GM21390 (cell line): ENCODE measurements at regions not wholly inside any gene's neighbourhood (a gene's known extent, or its start where the extent isn't known, plus 50 kb on each side); places are given as distances from the start of the nearest gene placed in this dataset.
A peak's percentile ranks its signal among the peaks of the same experiment; 100 is the strongest.

Experiments
- ATAC-seq: cut with Tn5 transposase; IDR thresholded peaks from one replicate; pipeline ENCODE4 v1.9.1; 2021; ENCODE audit not compliant: unreplicated experiment

DNA sequence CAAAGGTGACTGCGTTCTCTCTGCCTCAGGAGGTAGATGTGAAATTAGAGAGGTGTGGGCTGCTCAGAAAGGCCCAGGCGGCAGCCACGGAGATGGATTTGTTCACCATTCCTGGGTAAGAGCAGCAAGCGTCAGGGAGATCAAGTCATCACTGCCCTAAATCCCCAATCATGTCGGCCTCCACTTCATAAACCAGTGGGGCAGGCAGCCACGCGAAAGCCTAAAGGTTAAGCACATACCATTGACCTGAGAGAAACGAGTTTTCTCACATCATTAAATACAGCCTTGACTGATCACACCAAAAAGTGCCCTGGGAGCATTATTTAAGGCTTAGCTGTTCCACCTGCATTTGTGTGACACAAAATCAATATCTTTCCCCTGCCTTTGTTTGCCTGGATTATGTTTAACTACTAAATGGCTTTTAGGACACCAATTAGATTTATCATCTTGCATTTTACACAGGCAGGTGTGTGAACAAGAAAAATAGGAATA, 50.7 kb upstream of the FOXB1 start:
- no peak for ATAC-seq

DNA sequence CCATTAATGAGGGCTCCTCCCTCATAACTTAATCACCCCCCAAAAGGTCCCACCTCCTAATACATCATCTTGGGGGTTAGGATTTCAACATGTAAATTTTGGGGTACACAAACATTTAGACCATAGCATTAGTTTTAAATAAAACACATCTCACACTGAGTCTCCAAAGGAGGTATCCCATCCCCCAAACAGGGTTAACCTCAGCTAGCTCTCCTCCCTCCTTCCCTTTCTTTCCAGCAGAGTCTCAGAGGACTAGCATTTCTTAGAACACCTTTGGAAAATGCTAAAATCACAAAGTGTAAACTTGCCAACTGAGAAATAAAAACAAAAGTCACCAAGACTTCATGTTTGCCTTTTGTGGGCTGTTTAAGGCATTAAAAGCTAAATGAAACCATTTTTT, 51.2 kb upstream of the FOXB1 start:
- no peak for ATAC-seq

DNA sequence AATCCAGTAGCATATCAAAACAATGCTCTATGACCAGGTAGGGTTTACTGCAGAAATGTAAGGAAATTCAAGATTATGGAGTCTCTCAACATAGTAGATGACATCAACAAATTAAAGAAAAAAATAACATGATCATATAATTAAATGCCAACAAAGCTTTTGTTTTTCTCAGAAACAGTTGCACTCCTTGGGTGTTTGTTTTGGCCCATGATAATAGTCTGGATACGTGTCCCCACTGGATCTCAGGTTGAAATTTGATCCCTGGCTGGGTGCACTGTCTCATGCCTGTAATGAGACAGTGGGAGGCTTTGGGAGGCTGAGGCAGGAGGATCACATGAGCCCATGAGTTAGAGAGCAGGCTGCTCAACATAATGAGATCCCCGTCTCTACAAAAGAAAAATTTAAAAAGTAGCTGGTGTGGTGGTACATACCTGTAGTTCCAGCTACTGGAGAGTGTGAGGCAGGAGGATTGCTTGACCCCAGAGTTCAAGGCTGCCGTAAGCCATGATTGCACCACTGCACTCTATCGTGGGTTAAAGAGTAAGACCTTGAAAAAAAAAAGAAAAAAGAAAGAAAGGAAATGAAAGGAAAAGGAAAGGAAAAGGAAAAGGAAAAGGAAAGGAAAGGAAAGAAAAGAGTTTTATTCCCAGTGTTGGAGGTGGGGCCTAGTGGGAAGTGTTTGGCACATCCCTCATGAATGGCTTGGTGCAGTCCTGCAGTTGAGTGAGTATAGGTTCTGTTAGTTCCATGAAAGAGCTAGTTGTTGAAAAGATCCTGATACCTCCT, 53.3 kb upstream of the FOXB1 start:
- ATAC-seq = no peak

DNA sequence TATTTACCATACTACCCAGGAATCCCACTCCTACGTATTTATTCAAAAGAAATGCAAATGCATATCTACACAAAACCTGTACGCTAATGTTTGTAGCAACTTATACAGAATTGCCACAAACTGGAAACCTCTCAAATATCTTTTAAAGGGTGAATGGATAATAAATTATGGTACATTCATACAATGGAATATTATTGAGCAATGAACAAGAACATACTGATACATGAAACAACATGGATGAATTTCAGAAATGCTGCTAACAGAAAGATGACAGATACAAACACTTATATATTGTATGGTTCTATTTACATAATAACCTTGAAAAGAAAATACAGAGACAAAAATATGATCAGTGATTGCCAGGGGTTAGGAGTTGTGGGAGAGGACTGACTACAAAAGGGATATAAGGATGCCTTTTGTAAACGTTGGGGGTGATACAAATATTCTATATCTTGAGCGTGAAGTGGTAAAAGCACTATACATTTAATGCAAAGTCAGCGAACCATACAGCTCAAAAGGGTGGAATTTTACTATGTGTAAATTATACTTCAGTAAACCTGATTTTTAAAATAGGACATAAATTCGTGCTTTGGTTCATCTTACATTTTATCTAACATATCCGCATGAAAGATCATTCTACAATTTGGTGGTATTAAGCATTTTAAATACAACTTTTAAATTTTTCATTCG, 55.0 kb upstream of the FOXB1 start:
- no peak for ATAC-seq

DNA sequence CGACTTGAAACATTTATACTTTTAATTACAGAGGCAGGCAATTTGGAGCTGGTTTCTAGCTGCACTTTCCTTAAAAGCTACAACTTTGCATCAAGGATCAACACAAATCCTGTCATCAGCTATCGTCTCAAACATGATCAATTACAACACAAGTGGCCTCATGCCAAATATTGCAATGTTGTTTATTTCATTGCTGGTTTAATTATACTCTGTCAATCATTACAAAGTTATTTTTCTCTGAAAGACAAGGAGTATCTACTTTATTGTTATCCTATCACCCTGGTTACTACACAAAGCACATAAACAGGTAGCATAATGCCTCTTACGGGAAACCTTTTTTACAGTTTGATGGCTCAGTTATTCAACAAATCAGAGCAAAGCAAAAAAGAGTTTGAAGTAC, 58.0 kb upstream of the FOXB1 start:
- ATAC-seq = no peak

DNA sequence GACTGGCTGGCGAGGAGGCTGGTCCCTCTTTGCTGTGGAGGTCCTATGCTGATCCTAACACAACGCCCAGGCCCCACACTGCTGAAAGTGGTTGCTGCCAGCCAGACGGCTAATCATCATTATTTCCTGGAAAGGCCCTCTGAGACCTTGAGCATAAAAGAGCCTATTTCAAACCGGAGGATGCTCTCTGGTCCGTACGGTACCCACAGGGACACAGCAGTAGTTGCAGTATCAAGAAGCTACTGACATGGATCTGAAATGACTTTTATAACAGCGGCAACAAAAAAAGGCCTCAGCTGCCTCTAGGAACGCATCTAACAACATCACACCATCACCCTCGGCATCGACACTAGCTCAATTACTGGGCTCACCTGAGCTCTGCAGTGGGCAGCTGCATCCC, 59.1 kb upstream of the FOXB1 start:
- no peak for ATAC-seq

DNA sequence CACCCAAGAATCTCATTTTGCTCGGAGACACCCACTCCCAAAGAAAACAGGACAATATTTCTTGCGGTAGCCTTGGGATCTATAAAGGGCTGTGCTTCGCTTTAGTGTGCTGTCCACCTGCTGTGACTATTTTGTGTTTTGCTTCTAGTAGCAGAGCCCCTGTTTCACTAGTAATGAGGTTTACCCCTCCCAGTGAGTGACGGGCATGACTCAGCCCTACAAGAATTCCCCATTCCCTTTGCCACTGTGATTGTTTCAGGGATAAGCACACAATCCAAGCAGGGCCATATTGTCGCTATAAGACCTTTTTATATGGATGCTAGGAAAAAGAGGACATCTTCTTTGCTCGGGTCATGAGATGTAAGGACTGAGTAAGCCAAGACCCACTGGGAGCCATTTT, 62.5 kb upstream of the FOXB1 start:
- no peak for ATAC-seq

DNA sequence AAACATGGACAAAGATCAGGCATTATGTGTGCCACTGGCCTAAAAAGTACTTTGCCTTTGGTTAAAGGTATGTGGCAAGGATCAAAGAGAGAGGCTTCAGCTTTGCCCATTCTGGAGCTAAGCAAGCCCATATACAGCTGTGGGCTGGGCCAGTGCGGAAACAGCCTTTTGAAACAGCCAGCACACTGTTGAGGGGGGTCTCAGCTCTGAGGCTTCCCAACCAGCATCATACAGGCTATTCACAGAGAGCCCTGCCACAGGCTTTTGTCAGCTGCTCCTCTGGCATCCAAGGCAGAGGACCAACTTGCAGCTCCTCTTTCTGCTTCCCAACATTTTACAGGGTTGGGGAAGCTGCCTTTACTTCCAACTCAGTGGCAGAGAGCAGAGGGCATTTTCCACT, 63.2 kb upstream of the FOXB1 start:
- ATAC-seq = no peak

DNA sequence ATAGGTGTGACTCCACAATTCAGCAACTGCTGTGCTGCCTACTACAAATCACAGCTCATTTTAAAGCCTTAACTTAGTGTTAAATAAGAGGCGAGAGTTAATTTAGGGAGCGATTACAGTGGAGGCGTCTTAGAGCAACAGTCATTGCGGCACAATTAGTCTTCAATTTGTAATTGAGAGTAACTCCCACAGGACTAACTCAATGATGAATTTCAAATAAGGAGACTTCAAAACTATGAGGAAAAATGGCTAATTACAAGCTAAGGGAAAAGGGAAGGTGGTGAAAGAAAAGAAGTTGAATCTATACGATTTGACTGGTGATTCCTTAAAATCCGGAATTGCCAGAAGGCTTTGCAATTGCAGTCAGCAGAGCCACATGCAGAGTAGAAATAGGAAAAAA, 63.7 kb upstream of the FOXB1 start:
- ATAC-seq = no peak

DNA sequence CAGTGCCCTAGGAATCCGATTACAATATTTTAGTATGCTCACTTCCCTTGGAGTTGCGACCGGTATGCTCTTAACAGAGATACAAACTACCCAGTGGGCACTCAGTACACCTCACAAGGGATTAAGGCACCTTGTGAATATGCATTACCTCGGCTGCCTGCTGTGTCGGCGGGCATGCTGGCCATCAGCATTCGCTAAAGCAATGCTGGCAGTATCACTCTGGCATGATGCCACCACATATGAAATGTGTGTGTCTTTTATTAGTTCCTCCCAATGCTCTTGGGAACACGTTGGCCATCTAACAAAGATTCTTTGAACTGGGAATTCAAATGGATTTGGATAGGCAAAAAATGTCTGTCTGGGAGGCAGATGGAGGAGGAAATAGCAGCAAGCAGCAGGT, 67.4 kb upstream of the FOXB1 start:
- ATAC-seq = no peak

DNA sequence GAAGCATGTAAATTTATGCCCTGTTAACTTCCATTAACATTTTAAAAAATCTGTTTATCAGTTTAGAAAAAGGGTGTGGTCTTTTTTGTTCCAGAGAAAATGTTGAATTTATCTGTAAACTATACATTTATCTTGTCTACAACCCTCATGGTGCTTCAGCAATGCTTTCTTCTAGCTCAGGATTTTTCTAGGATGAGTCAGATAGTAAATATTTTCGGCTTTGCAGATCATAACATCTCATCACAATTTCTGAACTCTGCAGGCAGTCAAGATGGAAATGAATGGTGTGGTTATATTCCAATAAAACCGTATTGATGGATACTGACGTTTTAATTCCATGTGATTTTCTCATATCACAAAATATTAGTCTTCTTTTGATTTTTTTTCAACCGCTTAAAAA, 70.5 kb upstream of the FOXB1 start:
- ATAC-seq = no peak

DNA sequence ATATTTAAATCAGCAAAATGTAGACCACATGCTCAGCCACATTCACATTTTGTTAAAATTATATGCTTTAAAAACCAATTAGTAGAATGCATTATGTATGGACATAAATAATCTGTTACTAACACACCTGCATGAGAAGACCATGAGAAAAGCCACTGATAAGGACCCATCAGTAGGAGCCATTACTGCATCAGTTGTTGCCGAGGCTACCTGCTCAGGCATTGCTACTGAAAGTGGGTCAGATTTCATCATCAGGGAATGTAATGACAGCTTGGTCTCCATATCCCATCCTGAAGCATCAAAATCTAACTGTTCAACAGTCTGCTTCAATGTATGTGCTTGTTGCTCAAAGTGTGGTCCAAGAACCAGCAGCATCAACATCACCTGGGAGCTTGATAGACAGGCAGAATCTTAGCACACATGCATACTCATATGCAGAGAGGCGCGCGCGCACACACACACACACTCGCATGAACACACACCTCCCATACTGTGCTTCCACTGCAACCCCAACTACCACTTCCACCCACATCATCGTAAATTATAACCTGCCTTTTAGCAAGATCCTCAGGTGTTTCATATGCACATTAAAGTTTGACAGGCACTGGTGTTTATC, 72.4 kb upstream of the FOXB1 start:
- no peak for ATAC-seq

DNA sequence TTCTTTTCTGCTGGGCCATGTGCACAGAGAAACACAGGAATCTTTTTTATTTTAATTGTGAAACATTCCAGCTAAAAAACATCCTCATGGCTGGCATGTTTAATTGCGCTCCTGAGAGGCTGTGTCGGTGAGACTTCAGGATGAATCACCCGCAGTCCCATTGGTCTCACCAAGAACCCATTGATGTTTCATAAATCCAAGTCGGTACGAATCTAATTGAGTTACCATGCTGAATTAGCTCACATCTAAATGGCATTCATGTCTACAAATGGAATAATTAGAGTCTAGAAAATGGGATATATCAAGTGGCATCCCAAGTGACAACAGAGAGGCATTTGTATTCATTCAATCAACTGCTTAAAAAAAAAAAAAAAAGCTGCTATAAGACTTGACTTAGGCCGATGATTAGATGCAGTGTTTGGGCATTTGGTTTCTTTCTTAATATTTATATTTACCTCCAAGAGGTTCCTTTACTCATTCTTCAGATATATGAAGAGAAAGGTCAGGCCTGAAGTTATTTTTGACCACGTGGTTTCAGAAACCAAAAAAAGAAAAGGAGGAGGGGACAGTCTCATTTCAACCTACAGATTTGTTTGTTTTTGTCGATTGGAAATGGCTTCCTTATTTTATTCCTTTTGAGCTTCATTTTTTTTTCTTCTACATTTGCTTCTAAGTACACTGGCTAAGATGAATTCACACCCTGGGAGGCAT, 79.1 kb upstream of the FOXB1 start:
- ATAC-seq = no peak

DNA sequence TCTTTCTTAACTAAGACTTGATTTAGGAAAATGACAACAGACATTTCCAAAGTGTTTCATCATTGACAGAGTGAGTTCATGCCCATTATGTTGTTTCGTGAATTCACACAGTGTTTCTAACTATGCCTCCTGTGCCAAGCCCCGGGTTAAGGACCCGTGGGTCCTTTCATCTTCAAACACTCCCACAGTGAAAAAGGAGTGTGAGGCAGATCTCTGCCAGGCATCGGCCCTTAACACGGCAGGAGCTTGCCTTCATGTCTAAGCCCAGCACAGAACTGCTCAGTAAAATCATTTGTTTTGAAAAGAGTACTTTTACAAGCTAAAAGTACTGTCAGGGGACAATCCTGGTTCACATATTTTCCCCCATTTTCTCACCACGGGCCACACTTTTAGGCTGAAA, 80.0 kb upstream of the FOXB1 start:
- no peak for ATAC-seq

DNA sequence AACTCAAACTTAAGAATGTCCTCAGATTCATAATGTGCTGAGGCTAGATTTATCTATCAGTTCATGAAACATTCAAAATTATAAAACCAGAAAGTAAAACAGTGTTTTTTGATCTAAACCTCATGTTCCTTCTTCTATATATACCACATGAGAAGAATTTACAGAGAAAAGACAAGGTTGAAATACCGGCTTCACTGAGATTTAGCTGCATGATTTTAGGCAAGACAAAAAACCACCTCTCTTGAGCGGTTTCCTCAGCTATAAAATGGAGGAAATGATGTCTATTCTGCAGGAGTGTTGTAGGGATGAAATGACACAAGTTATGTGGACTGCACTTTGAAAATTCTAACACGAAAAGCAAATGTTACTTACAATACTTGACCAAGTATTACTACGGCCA, 80.6 kb upstream of the FOXB1 start:
- no peak for ATAC-seq

DNA sequence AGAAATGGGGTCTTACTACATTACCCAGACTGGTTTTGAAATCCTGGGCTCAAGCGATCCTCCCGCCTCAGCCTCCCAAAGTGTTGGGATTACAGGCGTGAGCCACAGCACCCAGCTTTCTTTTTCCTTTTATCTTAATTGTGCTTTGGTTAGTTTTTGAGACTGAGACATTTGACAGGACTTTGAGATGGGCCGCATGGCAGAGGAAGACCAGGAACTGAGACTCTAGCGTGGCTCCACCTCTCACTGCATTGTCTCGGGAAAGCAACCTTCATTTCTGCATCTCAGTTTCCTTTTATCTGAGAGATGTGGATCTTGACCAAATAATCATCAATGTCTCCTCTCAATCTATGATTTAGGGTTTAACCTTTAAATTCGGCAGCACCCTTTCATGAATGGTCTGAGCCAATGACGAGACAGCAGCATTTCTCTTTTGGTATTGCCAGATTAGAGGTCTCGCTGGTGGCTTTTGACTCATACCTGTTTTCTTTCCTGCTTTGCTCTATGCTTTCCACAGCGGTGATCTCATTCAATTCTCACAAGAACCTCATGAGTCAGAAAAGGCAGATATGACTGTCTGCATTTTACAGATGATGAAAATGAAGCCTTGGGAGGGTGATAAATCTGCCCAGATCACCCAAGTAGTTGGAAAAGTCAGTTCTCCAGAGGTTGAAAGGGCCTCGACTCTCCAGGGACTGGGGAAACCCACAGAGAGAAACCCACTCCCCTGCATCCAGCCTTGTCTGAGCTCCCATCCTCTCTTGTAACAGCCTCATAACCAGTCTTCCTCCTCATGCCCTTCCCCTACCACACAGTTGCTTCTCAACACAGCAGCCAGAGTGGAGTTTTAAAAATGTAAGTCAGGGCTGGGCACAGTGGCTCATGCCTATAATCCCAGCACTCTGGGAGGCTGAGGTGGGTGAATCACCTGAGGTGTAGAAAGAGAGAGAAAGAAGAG, 84.8 kb upstream of the FOXB1 start:
- ATAC-seq = peak; percentile 85

DNA sequence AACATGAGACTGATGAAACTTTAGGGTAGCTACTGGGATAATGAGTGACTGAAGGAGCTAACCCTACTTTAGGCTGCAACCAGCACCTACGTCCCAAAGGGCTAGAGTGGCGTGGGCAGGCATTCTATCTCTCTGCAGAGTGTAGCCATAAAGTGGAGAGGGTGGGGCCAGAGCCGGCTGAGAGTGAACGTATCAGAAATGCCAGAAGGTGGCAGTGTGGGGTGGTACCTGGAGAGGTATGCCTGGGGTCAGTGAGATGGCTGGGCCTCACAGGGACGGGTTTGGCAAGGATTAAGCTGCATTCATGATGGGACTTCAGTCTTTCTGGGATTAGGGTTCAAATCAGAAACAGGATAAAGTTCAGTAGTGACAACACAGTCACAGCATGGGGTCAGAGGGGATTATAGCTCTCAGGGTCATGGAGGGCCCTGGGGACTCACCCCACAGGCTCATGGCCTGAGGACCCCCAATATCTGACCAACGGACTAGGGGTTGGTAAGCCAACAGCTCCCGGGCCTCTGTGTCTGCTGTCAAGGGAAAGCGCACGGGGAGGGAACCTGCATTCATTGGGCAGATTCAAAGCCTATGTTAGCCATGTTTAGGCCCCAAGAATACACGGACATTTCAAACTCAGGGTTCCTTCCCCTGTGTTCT, 86.5 kb upstream of the FOXB1 start:
- peak; percentile 68 for ATAC-seq

DNA sequence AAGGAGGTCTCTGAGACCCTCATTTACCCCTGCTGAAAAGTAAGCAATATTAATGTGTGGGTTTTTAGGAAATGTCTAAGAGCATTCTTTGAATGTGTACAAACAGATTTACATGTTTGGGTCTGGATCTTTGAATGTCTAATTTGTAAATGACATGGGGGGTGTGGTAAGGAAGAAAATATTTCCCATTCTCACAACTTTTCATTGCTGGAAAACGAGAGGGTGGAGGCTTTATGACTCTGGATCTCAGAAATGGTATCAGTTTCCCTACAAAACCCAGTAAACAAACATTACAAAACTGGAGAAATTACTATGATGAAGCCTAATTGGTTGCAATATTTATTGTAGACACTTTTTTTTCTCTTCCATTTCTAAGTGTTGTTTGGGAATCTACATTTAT, 98.1 kb upstream of the FOXB1 start:
- ATAC-seq = no peak

DNA sequence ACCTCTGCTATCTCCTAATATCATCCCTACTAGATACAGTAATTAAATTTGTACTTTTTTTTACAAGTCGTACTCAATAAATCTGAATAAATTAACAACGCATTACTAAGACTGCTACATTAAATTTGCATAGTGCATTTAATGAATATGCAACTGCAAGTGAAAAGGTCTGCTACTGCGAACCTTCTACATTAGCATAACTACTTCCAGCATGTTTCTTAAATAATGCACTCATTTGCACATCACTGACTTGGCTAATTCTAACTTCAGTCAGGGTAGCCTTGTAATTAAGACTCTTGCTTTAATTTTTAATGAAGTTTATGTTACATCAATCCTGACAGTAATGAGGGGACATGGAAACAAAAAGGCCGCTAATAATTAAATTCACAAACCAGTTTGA, 98.9 kb upstream of the FOXB1 start:
- ATAC-seq = no peak
